GM21528 (cell line): ENCODE measurements at regions not wholly inside any gene's neighbourhood (a gene's known extent, or its start where the extent isn't known, plus 50 kb on each side); places are given as distances from the start of the nearest gene placed in this dataset.

Experiments used
- ATAC-seq: cut with Tn5 transposase; IDR thresholded peaks from one replicate; pipeline ENCODE4 v1.9.1; 2021; ENCODE audit warnings: mild to moderate bottlenecking, moderate library complexity; ENCODE audit not compliant: unreplicated experiment, low FRiP score

DNA sequence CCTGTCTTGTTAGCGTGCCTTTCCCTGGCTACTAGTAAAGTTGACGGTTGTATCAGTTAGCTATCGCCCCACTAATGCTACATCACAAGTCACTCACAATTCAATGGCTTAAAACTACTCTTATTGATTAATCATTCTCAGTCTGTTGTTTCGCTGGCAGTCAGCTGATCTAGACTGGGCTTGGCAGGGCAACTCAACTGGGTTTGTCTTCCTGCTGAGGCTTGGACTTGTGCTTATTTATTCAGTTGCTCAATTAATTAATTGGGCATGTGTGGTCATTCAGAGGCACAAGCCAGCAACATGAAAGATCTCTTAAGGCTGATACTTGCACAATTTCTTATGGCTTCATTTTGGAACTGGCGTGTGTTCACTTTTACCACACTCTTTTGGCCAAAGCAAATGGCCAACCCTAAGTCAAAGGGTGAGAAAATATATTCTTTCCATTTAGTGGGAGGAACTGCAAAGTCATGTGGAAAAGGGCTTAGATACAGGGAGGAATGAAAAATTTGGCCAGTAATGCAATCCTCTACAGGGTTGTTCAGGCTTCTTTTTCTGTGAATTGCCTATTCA lies 333.5 kb downstream of the GPR37 start:
- ATAC-seq: no peak

DNA sequence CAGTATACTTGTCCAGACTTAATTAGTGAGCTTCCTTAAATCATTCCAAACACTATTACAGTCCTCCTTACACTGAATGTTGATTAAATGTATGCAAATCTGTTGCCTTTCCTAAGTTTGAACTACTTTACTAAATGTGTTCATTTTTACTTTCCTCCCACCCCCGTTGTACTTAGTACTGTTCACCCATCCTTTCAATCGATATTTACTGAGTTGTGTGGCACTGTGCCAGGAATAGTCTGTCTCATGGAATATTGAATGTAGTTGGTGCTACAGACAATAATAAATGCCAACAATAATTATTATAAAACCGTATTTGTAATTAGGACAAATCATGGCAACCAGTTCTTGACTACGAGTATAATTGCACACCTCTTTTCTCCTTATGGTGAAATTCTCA lies 335.7 kb downstream of the GPR37 start:
- no peak for ATAC-seq

DNA sequence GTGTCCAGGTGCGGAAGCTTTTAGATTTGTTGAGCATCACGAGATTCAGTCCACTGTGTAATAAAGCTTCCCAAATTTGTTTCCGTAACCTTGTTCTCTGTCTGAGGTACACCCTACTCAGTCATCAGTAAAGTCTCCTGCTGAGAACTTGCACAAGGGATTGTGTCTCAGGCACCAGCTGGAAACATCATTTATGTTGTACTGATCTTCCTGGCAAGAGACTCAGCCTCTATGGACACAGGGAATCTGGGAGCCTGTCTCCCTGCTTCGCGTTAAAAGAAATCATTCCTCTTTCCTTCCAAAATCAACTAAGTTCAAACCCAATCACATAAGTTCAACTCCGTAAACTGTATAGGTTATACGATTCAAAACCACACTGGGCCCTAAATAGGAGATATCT lies 336.8 kb downstream of the GPR37 start:
- ATAC-seq: no peak

DNA sequence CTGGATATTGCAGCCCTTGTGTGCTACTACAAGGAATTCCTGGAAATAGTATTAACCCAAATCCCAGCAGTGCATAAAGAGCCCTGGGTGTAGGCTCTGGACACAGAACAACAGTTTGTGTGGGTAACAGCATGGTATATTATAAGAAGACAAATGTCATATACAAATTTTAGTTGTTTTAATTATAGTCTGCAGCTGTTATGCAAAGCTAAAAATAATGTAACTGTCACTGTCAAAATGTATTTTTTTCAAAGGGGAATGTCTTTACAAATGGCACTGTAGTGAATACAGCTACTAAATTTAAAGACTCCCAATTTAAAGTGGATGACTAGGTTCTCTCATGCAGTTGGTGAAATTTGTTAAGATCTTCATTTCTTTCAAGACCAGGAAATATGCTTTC lies 339.0 kb downstream of the GPR37 start:
- no peak for ATAC-seq

DNA sequence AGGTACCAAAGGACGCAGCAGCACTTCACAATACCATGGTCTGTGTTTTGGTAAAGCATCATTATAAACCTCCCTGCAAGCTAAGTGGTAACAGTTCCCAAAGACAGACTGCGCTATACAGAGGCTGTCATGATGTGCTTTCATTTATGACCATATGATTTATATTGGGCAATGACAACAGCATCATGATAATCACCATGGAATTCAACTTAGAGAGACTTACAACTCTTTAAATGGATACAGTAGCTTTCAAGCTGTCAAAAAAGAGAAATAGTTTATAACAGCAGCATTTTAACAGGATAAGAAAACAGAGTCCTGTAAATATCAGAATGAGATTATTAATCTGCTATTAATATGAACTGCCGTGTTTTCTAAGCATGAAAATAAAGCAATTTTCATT lies 341.7 kb downstream of the GPR37 start:
- ATAC-seq: no peak

DNA sequence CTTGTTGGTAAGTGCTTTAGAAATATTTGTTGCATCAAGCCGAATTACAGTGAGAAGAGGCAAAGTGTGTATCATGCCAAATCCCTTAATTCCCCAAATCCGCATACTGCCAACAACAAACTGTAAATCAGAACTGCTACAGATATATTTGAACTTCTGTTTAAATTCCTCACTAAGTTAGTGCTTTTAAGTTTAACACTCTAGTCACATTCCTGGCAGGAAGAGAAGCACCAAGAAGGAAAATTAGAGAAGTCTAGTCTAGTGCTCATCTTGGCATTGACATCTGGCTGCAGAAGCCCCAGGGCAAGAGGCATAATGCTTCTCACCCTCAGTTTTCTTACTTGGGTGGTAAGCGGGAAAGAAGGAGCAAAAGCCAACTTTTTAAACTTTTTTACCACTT lies 343.5 kb downstream of the GPR37 start:
- no peak for ATAC-seq

DNA sequence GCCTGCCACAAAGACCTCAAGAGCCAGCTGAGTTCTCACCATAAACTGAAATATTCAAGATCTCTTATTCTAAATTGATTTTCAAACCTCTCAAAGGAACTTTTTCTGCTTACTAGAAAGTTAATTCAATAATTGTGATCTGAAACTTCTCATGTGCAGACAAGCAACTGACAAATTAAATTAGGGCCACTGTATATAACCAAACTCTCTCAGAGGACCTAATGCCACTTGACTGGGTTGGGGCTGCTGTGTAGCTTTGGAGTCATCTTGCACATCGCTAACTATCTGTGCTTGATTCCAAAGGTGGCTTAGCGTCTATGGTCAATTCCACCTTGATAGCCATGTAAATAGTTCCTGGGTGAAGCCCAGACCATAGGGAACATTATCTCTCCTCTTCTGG lies 345.2 kb downstream of the GPR37 start:
- ATAC-seq: no peak

DNA sequence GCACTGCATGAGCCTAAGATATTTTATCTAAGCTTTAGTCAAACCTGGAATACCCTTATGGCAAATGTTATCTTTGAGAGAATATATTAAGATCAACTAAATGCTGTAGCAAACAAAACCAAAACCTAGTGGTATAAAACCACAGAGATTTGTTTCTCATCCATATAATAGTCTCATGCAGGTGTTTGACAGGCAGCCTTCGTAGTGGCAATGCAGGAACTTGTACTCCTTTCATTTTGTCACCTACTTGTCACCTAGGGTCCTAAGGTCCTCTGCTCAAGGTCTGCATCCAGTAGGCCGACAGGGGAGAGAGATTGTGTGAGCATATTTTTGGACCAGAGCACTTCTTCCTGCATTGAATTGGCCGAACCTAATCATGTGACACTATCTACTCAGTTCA lies 352.6 kb downstream of the GPR37 start:
- no peak for ATAC-seq

DNA sequence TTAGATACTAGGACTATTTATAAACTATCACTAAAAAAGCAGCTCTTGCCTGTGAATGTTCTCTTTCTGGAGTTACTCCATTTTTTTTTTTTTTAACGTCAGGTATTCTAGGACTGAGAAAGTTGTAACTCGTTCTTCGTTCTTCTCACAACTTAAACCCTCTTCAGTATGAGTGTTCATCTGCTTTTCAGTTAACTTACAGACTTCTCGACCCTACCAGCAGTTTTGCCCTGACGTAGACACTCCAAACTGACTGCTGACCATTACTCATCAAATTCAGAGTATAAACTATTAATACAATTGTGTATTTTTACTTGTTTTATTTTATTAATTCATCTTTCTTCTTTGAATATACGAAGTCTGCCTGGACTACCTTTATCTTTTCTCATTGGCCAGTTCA lies 353.1 kb downstream of the GPR37 start:
- ATAC-seq: no peak

DNA sequence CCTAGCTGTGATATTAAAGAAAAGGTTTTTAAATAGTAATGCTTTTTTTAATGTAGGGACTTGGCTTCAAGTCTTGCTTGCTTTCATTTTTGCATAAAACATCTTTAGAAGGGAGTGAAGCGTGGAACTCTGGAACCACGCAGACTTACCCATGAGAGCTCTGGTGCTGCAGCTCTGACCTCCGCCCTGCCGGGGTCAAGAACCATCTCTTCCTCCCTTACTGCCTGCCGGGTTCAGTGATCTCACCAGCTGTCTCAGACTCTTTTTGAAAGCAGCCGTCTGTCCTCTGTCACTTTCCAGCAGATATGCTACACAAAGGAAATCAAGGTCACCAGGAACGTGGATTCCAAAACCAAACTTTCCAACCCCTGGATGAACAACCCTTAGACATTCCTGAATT lies 353.8 kb downstream of the GPR37 start:
- ATAC-seq: no peak

DNA sequence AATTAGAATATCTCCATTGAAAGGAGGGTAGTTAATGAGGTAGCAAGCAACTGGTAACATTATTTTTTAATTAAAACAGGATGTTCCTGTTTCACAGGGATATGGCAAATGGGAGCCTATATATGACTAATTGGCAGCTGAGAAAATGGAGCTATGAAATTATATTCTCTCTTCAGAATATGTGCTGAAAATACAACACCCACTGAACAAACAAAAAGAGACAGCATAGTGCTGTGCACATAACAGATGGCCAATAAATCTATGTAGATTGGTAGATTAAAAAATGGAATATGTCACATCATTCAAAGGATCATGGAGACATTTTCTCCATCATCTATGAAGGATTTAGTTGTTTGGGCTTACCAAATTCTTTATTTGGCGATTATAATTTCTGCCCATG lies 362.0 kb downstream of the GPR37 start:
- no peak for ATAC-seq

DNA sequence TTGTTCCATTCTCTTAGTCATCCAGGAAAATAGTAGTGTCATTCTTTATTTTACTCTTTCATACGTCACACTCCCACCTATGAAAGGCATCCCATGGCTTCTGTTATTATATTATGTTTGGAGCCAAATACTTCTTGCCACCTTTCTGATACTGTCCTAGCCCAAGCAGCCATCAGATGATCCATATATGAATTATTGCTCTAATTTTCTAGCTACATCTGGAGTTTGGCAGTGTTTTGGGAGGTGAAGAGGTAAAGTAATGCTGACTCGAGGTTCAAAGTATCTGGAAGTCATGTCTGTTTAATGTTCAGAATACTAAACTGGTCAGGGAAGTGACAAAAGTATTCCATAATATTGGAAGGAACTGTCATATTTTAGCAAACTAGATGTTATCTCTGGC lies 362.5 kb downstream of the GPR37 start:
- ATAC-seq: no peak

DNA sequence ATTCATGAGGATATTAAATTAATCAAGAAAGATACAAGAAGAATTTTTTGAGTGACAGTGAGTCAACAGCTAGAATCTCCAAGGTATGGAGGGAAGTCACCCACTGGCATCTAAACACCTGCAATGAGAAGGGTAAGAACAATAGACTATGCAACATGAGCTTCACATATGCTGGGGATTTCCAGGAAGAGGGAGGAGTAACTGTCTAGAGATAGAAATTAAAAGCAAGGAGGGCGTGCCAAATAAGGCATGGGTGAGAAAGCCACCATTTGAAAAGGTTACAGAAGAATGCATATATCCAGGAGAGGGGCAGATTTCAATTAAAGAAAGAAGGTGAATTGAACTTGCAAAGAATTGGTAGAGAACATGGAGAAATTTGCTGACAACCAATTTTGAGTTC lies 365.7 kb downstream of the GPR37 start:
- no peak for ATAC-seq

DNA sequence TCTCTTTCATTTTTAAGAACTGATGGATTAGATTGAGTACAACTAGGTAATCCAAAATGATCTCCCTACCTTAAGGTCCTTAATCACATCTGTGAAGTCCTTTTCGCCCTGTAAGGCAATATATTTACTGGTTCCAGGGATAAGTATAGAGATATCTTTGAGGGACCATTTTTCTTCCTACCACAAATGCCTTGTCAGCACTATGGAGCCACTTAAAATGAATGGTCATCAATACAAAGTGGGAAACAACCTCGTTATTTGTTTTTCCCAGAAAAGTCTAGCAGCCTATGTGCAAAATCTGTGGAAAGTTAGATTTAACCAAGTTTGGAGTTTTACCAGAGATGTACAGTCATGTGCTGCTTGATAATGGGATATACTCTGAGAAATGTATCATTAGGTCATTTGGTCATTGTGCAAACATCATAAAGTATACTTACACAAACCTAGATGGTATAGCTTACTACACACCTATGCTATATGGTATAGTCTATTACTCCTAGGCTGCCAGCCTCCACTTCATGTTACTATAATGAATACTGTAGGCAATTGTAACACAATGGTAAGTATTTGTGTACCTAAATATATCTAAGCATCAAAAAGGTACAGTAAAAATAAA lies 366.2 kb upstream of the TMEM229A start:
- ATAC-seq: no peak

DNA sequence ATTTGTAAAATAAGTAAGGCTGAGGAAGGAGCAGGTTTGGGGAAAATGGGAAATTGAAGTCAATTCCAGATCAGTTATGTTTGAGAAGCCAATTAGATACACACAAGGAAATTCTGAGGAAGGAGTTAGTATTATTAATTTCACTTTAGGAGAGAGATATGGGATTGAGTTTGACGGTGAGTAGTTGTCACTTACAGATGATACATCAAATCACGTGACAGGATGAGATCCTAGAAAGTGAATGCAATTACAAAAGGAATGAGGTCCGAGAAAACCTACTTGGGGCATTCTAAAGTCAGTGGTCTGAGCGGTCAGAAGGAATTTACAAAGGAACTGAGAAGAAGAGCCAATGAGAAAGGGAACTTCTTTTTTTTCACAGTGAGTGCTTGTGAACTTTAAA lies 364.3 kb upstream of the TMEM229A start:
- ATAC-seq: no peak

DNA sequence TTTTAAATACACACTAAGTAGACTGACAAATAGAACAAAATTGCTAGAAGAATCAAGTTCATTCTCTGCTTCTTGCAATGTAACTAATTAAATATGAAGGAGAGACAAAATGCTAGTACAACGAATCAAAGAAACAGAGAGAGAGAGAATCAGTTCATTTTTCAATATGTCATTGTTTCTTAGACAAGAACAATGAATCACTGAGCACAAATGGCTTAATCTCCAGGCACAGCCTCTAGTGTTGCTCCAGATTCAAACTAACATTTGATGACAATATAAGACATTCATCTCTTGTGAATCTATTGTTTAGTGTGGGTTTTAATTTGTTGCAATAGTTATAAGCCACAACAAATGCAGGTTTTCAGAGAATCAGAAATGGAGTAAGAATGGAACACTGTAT lies 357.4 kb upstream of the TMEM229A start:
- no peak for ATAC-seq

DNA sequence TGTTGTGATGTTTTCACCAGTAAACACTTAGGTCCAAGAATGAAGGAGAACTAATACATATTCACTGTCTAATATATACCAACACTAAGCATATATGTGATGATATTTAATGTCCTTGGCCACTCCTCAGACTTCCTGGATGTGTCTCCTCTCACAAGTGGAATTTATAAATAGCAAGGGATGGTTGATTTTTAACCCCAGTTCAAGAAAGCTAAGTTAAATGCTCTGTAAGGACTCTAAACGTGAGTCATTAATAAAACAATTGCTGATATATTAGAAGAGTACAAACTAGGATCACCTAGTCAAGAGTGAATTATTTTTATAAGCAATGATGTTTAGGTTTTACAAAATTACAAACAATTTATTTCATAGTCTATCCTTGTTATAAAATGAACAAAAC lies 355.9 kb upstream of the TMEM229A start:
- no peak for ATAC-seq

DNA sequence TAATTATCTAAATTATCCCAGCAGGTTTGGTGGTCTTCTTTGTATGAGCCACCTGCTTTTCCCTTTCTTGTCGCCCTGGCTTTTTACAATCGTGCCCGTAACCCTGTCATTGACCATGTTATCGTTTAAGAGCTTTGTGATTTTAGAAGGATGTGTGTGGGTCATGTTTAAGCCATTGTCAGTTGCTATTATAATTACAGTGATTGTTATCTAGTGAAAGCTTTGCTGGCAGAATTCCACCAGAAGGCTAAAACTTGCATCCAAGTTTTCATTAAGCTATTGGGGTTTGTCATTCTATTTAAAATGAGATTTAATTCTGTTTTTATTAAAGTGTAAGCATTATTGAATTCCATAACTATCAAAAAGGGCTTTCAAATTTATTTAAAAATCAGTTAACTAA lies 354.2 kb upstream of the TMEM229A start:
- no peak for ATAC-seq

DNA sequence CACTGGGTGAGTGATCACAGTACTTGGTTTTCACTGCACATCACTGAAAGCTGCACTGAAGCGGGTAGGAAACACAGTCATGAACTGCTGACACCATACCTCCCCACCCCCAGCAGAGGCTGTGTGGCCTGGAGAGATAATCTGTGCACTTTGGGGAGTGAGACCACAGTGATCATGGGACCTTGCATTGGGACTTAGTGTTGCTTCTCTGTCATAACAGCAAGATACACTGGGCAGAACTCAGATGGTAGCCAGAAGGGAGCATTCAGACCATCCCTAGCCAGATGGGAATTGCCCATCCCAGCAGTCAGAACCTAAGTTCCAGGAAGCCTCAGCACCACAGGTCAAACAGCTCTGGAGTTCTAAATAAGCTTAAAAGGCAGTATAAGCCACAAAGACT lies 346.4 kb upstream of the TMEM229A start:
- no peak for ATAC-seq

DNA sequence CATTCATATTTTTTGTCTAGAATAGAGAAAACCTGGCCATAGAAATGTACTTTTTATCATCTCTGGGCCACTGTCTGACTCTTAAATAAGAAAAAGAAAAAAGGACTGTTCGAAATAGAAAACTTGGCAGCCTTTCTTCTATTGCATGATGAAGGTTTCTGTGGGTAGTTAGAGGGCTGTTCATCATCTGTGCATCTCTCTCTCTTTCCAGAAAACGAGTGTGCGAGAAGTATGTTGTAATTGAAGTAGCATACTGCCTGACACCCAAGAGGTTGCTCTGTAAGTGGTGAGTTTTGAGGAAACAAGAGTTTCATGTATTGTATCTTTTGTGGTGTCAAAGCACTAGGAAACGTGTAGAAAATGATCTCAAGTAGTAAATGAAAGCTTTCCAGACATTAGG lies 343.2 kb upstream of the TMEM229A start:
- no peak for ATAC-seq

DNA sequence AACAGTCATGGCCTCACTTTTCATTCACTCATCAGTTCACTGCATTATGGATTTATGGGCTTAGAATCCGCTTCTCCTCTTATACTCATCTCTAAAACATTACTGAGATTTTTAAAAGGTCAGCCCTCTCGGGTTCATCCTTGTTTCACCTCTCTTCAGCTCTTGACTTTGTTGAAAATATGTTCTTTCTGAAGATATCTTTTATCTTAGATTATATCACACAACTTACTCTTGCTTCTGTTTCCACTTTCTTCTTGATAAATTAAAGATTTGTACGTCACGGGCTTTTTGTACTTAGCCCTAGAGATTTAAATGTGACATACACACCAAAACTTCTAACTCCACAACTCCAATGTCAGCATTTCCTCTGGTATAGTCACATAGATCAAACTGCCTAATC lies 342.5 kb upstream of the TMEM229A start:
- ATAC-seq: no peak

DNA sequence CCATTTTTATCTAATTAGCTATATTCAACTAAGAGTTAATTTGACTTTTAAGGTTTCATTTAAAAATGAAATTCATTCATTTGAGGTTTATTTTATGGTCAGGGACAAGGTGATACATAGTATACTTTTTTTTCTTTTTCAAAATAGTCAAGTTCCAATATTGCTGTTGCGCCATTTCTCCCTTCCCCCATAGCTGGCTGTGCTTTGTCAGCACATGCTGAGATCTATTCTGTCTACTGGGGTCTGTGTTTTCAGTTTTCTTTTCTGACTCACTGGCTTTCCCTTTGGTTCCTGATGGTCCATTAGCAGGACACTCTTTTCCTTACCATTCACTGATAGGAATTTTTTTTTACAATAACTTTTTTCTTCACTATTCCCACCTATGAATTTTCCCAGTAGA lies 336.4 kb upstream of the TMEM229A start:
- ATAC-seq: no peak

DNA sequence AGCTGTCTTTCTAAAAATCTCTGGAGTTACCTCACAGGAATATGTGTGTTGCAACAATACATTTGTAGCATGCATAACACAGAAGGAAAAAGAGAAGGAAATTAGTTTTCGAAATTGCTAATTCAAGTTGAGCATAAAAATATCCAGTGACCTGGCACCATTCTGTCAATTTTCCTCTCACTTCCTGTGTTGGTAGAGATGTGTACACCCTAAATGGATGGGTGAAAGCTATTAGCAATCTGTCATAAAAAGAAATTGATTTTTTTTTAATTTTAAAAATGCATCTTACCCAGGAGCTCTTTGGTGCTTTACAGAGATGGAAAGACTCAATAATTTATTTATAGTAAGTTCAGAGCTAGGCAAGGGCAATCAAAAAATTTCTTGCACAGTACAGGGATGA lies 333.3 kb upstream of the TMEM229A start:
- ATAC-seq: no peak
